Neural progenitor cell (in vitro differentiated cells): ENCODE measurements at regions not wholly inside any gene's neighbourhood (a gene's known extent, or its start where the extent isn't known, plus 50 kb on each side); places are given as distances from the start of the nearest gene placed in this dataset.

Experiments
- DNase-seq: peaks from one replicate; pipeline ENCODE4 v3.0.0-alpha.2; 2016; ENCODE audit warnings: low spot score
- H2AFZ ChIP-seq: fragments of 200-600 bp; sonication (generic); replicated peaks from 2 replicates; pipeline ENCODE4 v1.6.1; 2016; ENCODE audit warnings: antibody characterized with exemption
- H3F3A ChIP-seq: fragments of 200-600 bp; sonication (generic); 2 replicates; pipeline ENCODE4 v1.6.1; 2016; ENCODE audit warnings: antibody characterized with exemption, low read depth
- H3K27ac ChIP-seq: fragments of 200-600 bp; sonication (generic); 2 replicates; pipeline ENCODE4 v1.5.1; 2016; ENCODE audit warnings: mild to moderate bottlenecking
- H3K27me3 ChIP-seq: fragments of 200-600 bp; sonication (generic); 2 replicates; pipeline ENCODE4 v1.6.1; 2016; ENCODE audit warnings: mild to moderate bottlenecking, moderate library complexity
- H3K36me3 ChIP-seq: fragments of 200-600 bp; sonication (generic); 2 replicates; pipeline ENCODE4 v1.5.1; 2016
- H3K4me1 ChIP-seq: fragments of 200-600 bp; sonication (generic); 2 replicates; pipeline ENCODE4 v1.6.1; 2016; ENCODE audit warnings: mixed run types
- H3K4me2 ChIP-seq: fragments of 200-600 bp; sonication (generic); 2 replicates; pipeline ENCODE4 v1.6.1; 2016
- H3K4me3 ChIP-seq: fragments of 200-600 bp; sonication (generic); 2 replicates; pipeline ENCODE4 v1.5.1; 2016
- H3K79me2 ChIP-seq: fragments of 200-600 bp; sonication (generic); 2 replicates; pipeline ENCODE4 v1.6.1; 2016; ENCODE audit warnings: low read depth
- H3K9ac ChIP-seq: fragments of 200-600 bp; sonication (generic); 2 replicates; pipeline ENCODE4 v1.6.1; 2016
- H3K9me3 ChIP-seq: fragments of 200-600 bp; sonication (generic); 2 replicates; pipeline ENCODE4 v1.5.1; 2016; ENCODE audit warnings: low read depth
- H4K20me1 ChIP-seq: fragments of 200-600 bp; sonication (generic); 2 replicates; pipeline ENCODE4 v1.6.1; 2016; ENCODE audit warnings: low read depth
- H3K27ac Mint-ChIP-seq: 3 replicates; pipeline ENCODE4 v1.8.0; 2021; ENCODE audit warnings: mixed read lengths
- H3K27me3 Mint-ChIP-seq: 2 replicates; pipeline ENCODE4 v1.8.0; 2022; ENCODE audit warnings: low read depth, mild to moderate bottlenecking, inconsistent platforms, moderate library complexity, mixed read lengths; ENCODE audit not compliant: insufficient read depth
- H3K36me3 Mint-ChIP-seq: 3 replicates; pipeline ENCODE4 v1.8.0; 2021; ENCODE audit warnings: mixed read lengths
- H3K4me1 Mint-ChIP-seq: 3 replicates; pipeline ENCODE4 v1.8.0; 2021; ENCODE audit warnings: mixed read lengths
- H3K4me3 Mint-ChIP-seq: 3 replicates; pipeline ENCODE4 v1.8.0; 2021; ENCODE audit warnings: mild to moderate bottlenecking, moderate library complexity, mixed read lengths
- H3K9me3 Mint-ChIP-seq: 3 replicates; pipeline ENCODE4 v1.8.0; 2020; ENCODE audit warnings: mixed read lengths
- CTCF ChIP-seq: fragments of 200-600 bp; sonication (generic); IDR thresholded peaks from 2 replicates; pipeline ENCODE4 v1.5.1; 2017; ENCODE audit warnings: antibody characterized with exemption, mild to moderate bottlenecking
- EZH2 ChIP-seq: fragments of 200-600 bp; sonication (generic); IDR thresholded peaks from 2 replicates; pipeline ENCODE4 v1.6.1; 2017; ENCODE audit warnings: antibody characterized with exemption, mild to moderate bottlenecking, moderate library complexity
- EZH2phosphoT487 ChIP-seq: fragments of 200-600 bp; sonication (generic); IDR thresholded peaks from 2 replicates; pipeline ENCODE4 v1.6.1; 2017; ENCODE audit warnings: antibody characterized with exemption

- no peaks in the 10 kb centered on the region for H3K9me3 ChIP-seq
- no peaks in the 10 kb centered on the region for H3K79me2 ChIP-seq
- no peak overlapping the region for H2AFZ ChIP-seq
These were observed 264.4 kb upstream of the KCNMB2 start for GRCh38 chr3:178271740-178272387.

DNA sequence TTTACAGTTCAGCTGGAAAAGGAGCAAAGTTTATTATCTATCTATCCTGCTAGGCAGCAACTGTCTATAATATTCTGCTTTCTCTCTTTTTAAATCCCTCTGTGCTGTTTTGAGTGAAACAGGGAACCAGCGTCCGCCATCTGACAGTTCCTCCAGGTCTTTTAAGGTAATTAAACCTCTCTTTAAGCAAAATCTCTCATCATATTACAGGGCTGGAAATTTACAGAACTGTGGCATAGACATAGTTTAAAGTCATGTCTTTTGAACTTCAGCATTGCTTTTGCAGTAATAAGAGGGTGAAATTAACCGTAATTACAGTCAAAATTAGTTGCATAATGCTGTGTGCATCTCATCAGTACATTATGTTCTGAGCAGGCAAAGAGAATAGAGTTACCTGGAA, 263.4 kb upstream of the KCNMB2 start:
- H3F3A ChIP-seq, result no peaks in the 10 kb centered on the region
- H3K4me2 ChIP-seq, result no peak overlapping the region
- H3K9me3 Mint-ChIP-seq, result peaks cover 3% of the 10 kb centered on the region
- H3K36me3 Mint-ChIP-seq, result no peaks in the 10 kb centered on the region
- H3K27me3 Mint-ChIP-seq, result no peaks in the 10 kb centered on the region
- no peak overlapping the region for H2AFZ ChIP-seq
- no peaks in the 10 kb centered on the region for H3K4me1 Mint-ChIP-seq
- H3K9me3 ChIP-seq, result no peaks in the 10 kb centered on the region
- no peaks in the 10 kb centered on the region for H3K27me3 ChIP-seq
- H3K9ac ChIP-seq, result no peak overlapping the region
- TF ChIP-seq CTCF (no peak), EZH2phosphoT487 (no peak), EZH2 (no peak)
- no peaks in the 10 kb centered on the region for H3K79me2 ChIP-seq
- no peak overlapping the region for H3K4me3 Mint-ChIP-seq
- H3K27ac Mint-ChIP-seq, result no peak overlapping the region
- H3K4me1 ChIP-seq, result no peaks in the 10 kb centered on the region
- no peak overlapping the region for H3K27ac ChIP-seq
- no peaks in the 10 kb centered on the region for H3K36me3 ChIP-seq
- H4K20me1 ChIP-seq, result no peaks in the 10 kb centered on the region
- no peak overlapping the region for H3K4me3 ChIP-seq
- DNase-seq, result no peak

More at GRCh38 chr3:178271740-178272387, 264.4 kb upstream of the KCNMB2 start:
- Histone ChIP-seq H3K27me3 (no peaks in the 10 kb centered on the region), H3K4me3 (no peak overlapping the region), H4K20me1 (no peaks in the 10 kb centered on the region), H3K4me2 (no peak overlapping the region), H3K27ac (no peak overlapping the region), H3K9ac (no peak overlapping the region), H3K4me1 (no peaks in the 10 kb centered on the region), H3K36me3 (no peaks in the 10 kb centered on the region), H3F3A (no peaks in the 10 kb centered on the region)
- Mint-ChIP-seq H3K27ac (no peak overlapping the region), H3K9me3 (no peaks in the 10 kb centered on the region), H3K4me1 (no peaks in the 10 kb centered on the region), H3K36me3 (no peaks in the 10 kb centered on the region), H3K27me3 (no peaks in the 10 kb centered on the region), H3K4me3 (no peak overlapping the region)
- TF ChIP-seq EZH2phosphoT487 (no peak), EZH2 (no peak), CTCF (no peak)
- DNase-seq, result no peak

GRCh38 chr3:178274711-178275110, 261.5 kb upstream of the KCNMB2 start:
- H3K27me3 ChIP-seq, result no peaks in the 10 kb centered on the region
- H3K4me1 ChIP-seq, result no peaks in the 10 kb centered on the region
- no peak overlapping the region for H3K27ac ChIP-seq
- Mint-ChIP-seq H3K36me3 (peaks cover 2% of the 10 kb centered on the region), H3K4me3 (no peak overlapping the region), H3K9me3 (peaks cover 14% of the 10 kb centered on the region), H3K4me1 (no peaks in the 10 kb centered on the region), H3K27ac (no peak overlapping the region), H3K27me3 (no peaks in the 10 kb centered on the region)
- no peak for DNase-seq
- no peak overlapping the region for H2AFZ ChIP-seq
- no peaks in the 10 kb centered on the region for H3K79me2 ChIP-seq
- H3K9ac ChIP-seq, result no peak overlapping the region
- no peak overlapping the region for H3K4me3 ChIP-seq
- no peak overlapping the region for H3K4me2 ChIP-seq
- H3K9me3 ChIP-seq, result no peaks in the 10 kb centered on the region
- TF ChIP-seq EZH2 (no peak), CTCF (no peak), EZH2phosphoT487 (no peak)
- H3F3A ChIP-seq, result no peaks in the 10 kb centered on the region
- H3K36me3 ChIP-seq, result no peaks in the 10 kb centered on the region
- H4K20me1 ChIP-seq, result no peaks in the 10 kb centered on the region
